ENCODE measurements at regions not wholly inside any gene's neighbourhood (a gene's known extent, or its start where the extent isn't known, plus 50 kb on each side); places are given as distances from the start of the nearest gene placed in this dataset.
"Not testable (repeated sequence)": the region's sequence is repeated elsewhere in the genome, so short reads cannot be mapped to it uniquely, and the experiment has no call there.

GRCh38 chr12:105423237-105423636, 92.7 kb downstream of the C12orf75 start:
- no peak for DNase-seq (ENCODE audit: low spot score)

- no peak for DNase-seq (ENCODE audit: low spot score)
Measured at GRCh38 chr12:105423921-105424320, 93.4 kb downstream of the C12orf75 start.

GRCh38 chr12:105425254-105426174, 95.0 kb downstream of the C12orf75 start:
- DNase-seq (ENCODE audit: low spot score) = no peak

GRCh38 chr12:105426766-105427165, 96.3 kb downstream of the C12orf75 start:
- DNase-seq (ENCODE audit: low spot score) = no peak

- no peak for DNase-seq (ENCODE audit: low spot score)
Measured at GRCh38 chr12:105427883-105428282, 97.4 kb downstream of the C12orf75 start.

- DNase-seq (ENCODE audit: low spot score) = no peak
Measured at GRCh38 chr12:105428793-105429395, 98.4 kb downstream of the C12orf75 start.

- DNase-seq (ENCODE audit: low spot score) = no peak
Measured at GRCh38 chr12:105429511-105429910, 99.0 kb downstream of the C12orf75 start.

- no peak for DNase-seq (ENCODE audit: low spot score)
Measured at GRCh38 chr12:105431537-105432100, 101.1 kb downstream of the C12orf75 start.

GRCh38 chr12:105433804-105434203, 103.3 kb downstream of the C12orf75 start:
- no peak for DNase-seq (ENCODE audit: low spot score)

GRCh38 chr12:105436636-105437035, 106.1 kb downstream of the C12orf75 start:
- no peak for DNase-seq (ENCODE audit: low spot score)

GRCh38 chr12:105440037-105440664, 109.7 kb downstream of the C12orf75 start:
- no peak for DNase-seq (ENCODE audit: low spot score)

- DNase-seq (ENCODE audit: low spot score) = no peak
Measured at GRCh38 chr12:105443802-105444652, 113.5 kb downstream of the C12orf75 start.

- no peak for DNase-seq (ENCODE audit: low spot score)
Measured at GRCh38 chr12:105444653-105445102, 114.2 kb downstream of the C12orf75 start.

GRCh38 chr12:105445249-105445648, 114.8 kb downstream of the C12orf75 start:
- DNase-seq (ENCODE audit: low spot score) = no peak

GRCh38 chr12:105445649-105446048, 115.2 kb downstream of the C12orf75 start:
- no peak for DNase-seq (ENCODE audit: low spot score)

- DNase-seq (ENCODE audit: low spot score) = not testable (repeated sequence)
Measured at GRCh38 chr12:105446460-105446859, 116.0 kb downstream of the C12orf75 start.

- DNase-seq (ENCODE audit: low spot score) = no peak
Measured at GRCh38 chr12:105449431-105449830, 118.9 kb downstream of the C12orf75 start.

- no peak for DNase-seq (ENCODE audit: low spot score)
Measured at GRCh38 chr12:105451211-105451610, 120.7 kb downstream of the C12orf75 start.

- no peak for DNase-seq (ENCODE audit: low spot score)
Measured at GRCh38 chr12:105451798-105452197, 121.3 kb downstream of the C12orf75 start.

- no peak for DNase-seq (ENCODE audit: low spot score)
Measured at GRCh38 chr12:105453316-105453715, 122.8 kb downstream of the C12orf75 start.

- no peak for DNase-seq (ENCODE audit: low spot score)
Measured at GRCh38 chr12:105454688-105455087, 124.2 kb downstream of the C12orf75 start.

All from ureter (tissue), 1 donor.